Activated T-helper 2 cell treated with anti-CD3 and anti-CD28 coated beads, Interferon-gamma antibody, Interleukin-2, Interleukin-4, amounts not matched to agents 10 μg/mL and 5 μg/mL and 100 μg/mL, durations not matched to agents 14 hours and 24 hours and 36 hours (primary cell): ENCODE measurements at regions not wholly inside any gene's neighbourhood (a gene's known extent, or its start where the extent isn't known, plus 50 kb on each side); places are given as distances from the start of the nearest gene placed in this dataset.
"Not testable (repeated sequence)": the region's sequence is repeated elsewhere in the genome, so short reads cannot be mapped to it uniquely, and the experiment has no call there.

Experiments
- DNase-seq: peaks from one replicate; pipeline ENCODE4 v3.0.0; 2021; ENCODE audit warnings: low spot score
- H3K27ac Mint-ChIP-seq: one replicate; pipeline ENCODE4 v1.8.0; 2021; ENCODE audit warnings: mixed read lengths
- H3K27me3 Mint-ChIP-seq: one replicate; pipeline ENCODE4 v1.8.0; 2021; ENCODE audit warnings: low read depth, mixed read lengths
- H3K36me3 Mint-ChIP-seq: one replicate; pipeline ENCODE4 v1.8.0; 2021; ENCODE audit warnings: low read depth, mixed read lengths
- H3K4me1 Mint-ChIP-seq: one replicate; pipeline ENCODE4 v1.8.0; 2021; ENCODE audit warnings: low read depth, mixed read lengths
- H3K4me3 Mint-ChIP-seq: one replicate; pipeline ENCODE4 v1.8.0; 2021; ENCODE audit warnings: low read depth, mild to moderate bottlenecking, moderate library complexity, mixed read lengths
- H3K9me3 Mint-ChIP-seq: one replicate; pipeline ENCODE4 v1.8.0; 2021; ENCODE audit warnings: mixed read lengths
- intact Hi-C: fragments of 100-400 bp; cut with micrococcal nuclease; formaldehyde crosslinking; loops from one replicate; pipeline ENCODE4 v1.15.1; 2023

DNA sequence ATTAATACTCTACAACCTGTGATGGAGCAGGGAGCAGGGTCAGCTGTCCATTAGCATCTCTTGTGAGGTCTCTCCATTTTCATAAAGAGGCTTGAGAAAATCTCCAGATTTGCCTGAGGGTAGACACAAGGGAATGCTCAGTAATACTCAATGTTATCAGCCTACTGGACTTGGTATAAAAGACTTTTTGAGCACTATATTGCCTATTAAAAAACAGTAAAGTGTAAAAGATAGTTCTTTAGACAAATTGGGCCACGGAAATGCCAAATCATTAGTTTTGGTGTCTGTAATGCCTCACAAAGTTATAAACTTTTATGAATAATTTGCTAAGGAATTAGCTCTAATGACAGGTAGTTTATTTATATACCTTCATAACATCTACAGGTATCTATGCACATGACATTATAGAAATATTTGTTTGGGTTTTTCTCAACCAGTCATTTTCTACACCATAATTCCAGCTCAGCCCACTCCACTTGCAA is 1524.9 kb upstream of the TPTE start:
- H3K36me3 Mint-ChIP-seq, DNase-seq, H3K27ac Mint-ChIP-seq, intact Hi-C loops, H3K4me1 Mint-ChIP-seq, H3K4me3 Mint-ChIP-seq, H3K27me3 Mint-ChIP-seq: not testable (repeated sequence)
- peaks cover 86% of the 10 kb centered on the region for H3K9me3 Mint-ChIP-seq

DNA sequence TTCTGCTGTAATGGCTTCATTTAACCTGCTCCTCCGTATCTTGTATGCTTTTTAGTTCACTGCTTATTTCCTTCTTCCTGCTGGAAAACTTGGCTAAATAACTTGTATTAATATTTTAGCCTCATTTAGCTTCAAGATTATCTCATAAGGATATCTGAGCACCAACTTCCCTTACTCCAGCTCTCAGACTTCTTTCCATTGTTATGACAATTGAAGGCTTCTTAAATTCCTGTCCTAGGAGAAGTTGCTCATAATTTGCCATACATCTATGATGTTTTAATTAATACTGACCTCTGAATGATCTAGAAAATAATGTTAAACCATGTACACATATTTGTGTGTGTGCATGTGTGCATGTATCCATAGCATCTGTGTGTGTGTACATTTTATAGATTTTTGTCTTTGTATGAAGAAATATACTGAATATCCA is 1524.4 kb upstream of the TPTE start:
- no peak for DNase-seq
- Mint-ChIP-seq H3K9me3 (peaks cover 85% of the 10 kb centered on the region), H3K27ac (no peak overlapping the region), H3K27me3 (no peaks in the 10 kb centered on the region), H3K4me3 (no peak overlapping the region), H3K4me1 (no peaks in the 10 kb centered on the region), H3K36me3 (no peaks in the 10 kb centered on the region)
- intact Hi-C loops, result no loop called here

DNA sequence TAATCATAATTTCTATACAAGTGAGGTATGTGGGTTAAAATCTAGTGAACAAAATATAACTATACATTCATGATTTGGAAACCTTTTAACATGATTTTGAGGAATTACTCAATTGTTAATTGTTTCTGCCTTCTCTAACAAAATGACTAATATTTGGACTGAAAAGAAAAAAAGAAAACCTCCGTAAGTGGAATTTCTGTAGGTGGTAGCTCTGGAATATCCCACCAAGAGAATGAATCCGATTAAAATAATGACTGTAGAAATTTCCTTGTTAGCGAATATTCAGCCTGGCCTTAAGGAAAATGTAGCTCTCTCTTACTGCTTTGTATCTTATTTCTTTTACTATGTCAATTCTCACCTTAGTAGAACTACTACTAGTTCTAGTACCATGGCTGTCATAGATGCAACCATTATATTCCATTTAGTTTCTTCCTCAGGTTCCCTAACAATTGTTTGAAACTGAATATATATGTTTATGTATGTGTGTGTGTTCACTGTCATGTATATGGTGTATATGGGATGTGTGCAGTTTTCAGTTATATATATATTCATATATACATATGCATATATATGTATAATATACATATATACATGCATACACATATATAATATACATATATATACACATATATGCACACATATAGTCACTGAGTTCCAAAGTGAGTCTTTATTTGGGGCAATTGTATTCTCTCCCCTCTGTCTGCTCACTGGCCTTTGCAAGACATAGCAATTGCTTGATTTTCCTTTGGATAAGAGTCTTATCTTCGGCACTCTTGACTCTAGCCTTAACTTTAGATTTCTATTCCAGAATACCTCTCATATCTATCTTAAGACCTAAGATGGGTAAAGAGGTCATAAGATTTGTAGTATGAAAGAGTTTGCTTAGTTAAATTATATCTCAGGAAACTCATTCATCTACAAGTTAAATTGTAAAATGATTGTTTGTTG is 1523.7 kb upstream of the TPTE start:
- intact Hi-C loops, H3K4me1 Mint-ChIP-seq, H3K4me3 Mint-ChIP-seq, H3K27ac Mint-ChIP-seq, DNase-seq, H3K27me3 Mint-ChIP-seq, H3K36me3 Mint-ChIP-seq: not testable (repeated sequence)
- peaks cover 83% of the 10 kb centered on the region for H3K9me3 Mint-ChIP-seq

DNA sequence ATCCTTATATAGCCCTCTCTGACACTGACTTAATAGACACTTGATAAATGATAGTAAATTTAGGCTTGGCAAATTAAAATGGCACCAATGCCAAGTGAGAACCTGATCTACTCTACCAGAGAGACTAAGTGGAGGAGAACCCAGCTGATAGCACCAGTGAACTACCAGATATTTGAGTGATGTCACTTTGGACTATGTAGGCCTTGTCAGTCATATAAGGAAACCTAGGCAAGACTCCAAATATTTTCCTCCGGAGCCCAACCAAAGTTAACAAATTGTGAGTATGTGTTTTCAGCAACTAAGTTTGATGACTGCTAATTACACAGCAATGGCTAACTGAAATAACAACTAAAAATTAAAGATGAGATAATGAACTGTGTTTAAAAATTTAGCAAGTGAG is 1522.9 kb upstream of the TPTE start:
- H3K36me3 Mint-ChIP-seq, H3K27ac Mint-ChIP-seq, H3K4me1 Mint-ChIP-seq, H3K4me3 Mint-ChIP-seq, DNase-seq, H3K27me3 Mint-ChIP-seq, intact Hi-C loops: not testable (repeated sequence)
- H3K9me3 Mint-ChIP-seq, result peaks cover 80% of the 10 kb centered on the region

DNA sequence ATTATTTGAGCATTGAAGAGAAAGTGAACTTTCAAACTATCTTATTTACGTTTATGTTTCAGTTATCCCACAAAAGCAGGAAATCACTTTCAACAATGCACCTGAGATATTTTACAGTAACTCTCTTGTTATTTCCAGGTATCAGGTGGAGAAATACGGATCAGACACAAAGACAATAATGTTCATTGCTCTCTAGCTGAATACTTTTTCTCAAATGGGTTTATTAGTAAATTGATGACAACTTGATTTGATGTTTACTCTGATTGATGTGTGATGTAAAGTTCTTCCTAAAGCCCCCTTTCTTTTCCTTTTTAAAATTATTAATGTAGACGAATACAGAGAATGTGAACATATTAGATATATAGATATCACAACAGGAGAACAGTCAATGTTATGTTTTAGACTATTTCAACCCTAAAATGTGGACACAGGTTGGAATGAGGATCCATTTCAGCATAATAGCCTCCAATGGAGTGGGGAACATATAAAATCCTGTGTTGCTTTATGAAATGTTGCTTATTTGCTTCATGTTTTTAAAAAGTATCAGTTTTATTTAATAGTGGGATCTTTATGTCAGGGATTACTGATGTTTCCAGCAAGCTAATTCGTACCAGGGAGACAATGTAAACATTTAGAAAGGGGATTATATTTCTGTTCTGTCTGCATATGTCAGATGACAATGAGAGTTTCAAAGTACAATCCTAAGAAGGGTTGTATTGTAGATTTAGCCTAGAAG is 1522.3 kb upstream of the TPTE start:
- Mint-ChIP-seq H3K27ac (no peak overlapping the region), H3K4me1 (no peaks in the 10 kb centered on the region), H3K27me3 (no peaks in the 10 kb centered on the region), H3K36me3 (no peaks in the 10 kb centered on the region), H3K9me3 (peaks cover 80% of the 10 kb centered on the region), H3K4me3 (no peak overlapping the region)
- intact Hi-C loops, result no loop called here
- DNase-seq, result no peak

DNA sequence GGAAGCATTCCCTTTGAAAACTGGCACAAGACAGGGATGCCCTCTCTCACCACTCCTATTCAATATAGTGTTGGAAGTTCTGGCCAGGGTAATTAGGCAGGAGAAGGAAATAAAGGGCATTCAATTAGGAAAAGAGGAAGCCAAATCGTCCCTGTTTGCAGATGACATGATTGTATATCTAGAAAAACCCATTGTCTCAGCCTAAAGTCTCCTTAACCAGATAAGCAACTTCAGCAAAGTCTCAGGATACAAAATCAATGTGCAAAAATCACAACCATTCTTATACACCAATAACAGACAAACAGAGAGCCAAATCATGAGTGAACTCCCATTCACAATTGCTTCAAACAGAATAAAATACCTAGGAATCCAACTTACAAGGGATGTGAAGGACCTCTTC is 1521.3 kb upstream of the TPTE start:
- peaks cover 76% of the 10 kb centered on the region for H3K9me3 Mint-ChIP-seq
- intact Hi-C loops, DNase-seq, H3K4me3 Mint-ChIP-seq, H3K36me3 Mint-ChIP-seq, H3K27ac Mint-ChIP-seq, H3K27me3 Mint-ChIP-seq, H3K4me1 Mint-ChIP-seq: not testable (repeated sequence)

DNA sequence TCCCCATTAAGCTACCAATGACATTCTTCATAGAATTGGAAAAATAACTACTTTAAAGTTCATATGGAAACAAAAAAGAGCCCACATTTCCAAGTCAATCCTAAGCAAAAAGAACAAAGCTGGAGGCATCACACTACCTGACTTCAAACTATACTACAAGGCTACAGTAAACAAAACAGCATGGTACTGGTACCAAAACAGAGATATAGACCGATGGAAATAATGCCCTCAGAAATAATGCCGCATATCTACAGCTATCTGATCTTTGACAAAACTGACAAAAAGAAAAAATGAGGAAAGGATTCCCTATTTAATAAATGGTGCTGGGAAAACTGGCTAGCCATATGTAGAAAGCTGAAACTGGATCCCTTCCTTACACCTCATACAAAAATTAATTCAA is 1520.7 kb upstream of the TPTE start:
- H3K4me3 Mint-ChIP-seq, intact Hi-C loops, H3K27me3 Mint-ChIP-seq, H3K27ac Mint-ChIP-seq, H3K36me3 Mint-ChIP-seq, DNase-seq, H3K4me1 Mint-ChIP-seq: not testable (repeated sequence)
- H3K9me3 Mint-ChIP-seq, result peaks cover 72% of the 10 kb centered on the region

DNA sequence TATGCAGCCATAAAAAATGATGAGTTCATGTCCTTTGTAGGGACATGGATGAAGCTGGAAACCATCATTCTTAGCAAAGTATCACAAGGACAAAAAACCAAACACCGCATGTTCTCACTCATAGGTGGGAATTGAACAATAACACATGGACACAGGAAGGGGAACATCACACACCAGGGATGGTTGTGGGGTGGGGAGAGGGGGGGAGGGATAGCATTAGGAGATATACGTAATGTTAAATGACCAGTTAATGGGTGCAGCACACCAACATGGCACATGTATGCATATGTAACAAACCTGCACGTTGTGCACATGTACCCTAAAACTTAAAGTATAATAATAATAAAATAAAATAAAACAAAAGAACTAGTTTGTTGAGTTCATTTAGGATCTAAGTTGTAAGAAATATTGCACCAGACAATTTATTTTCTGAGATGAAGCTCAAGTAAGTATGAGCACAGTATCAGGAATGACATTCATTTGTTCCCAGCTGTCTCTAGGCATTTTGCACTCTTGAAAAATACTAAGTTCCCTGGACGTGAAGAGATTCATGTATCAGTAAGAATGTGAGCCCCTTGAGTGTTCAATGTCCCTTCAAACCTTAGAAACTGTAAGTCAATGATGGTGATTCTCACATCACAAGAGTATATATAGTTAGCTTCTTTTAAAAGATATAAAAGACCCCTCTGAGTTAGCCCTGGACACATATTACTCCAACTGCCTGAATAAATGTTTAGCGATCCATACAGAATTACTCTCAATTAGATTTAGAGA is 1519.3 kb upstream of the TPTE start:
- H3K27ac Mint-ChIP-seq, H3K27me3 Mint-ChIP-seq, intact Hi-C loops, H3K4me3 Mint-ChIP-seq, H3K4me1 Mint-ChIP-seq, DNase-seq, H3K36me3 Mint-ChIP-seq: not testable (repeated sequence)
- H3K9me3 Mint-ChIP-seq, result peaks cover 78% of the 10 kb centered on the region

DNA sequence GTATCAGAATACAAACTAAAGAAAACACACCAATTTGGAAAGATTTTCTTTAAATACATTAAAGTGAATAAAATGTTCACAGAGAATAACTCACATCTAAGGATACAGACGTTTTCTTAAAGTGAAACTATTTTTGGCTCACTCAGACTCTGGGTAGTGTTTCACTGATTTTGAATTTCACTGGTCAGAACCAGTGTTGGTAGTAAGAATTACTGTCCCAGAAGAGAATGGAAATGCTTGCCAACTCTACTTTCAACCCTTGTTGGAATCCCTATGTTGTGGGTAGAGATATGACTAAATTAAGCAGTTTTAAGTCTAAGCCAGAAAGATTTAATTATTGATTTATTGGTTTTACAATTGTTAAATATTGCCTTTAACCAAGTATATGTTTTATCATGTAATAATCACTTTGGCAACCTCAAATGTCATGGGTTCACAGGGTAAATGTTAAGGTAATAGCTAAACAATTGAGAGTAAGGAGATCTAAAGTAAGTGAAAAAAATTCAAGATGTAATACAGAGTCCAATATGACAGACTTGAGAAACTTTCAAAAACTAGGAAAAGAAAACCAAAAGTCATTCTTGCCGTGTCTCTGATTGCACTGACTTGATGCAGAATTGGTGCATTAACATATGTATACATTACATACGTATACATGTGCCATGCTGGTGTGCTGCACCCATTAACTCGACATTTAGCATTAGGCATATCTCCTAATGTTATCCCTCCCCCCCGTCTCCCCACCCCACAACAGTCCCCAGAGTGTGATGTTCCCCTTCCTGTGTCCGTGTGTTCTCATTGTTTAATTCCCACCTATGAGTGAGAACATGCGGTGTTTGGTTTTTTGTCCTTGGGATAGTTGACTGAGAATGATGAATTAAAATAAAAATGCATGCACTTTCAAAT is 1517.2 kb upstream of the TPTE start:
- intact Hi-C loops, H3K4me3 Mint-ChIP-seq, H3K36me3 Mint-ChIP-seq, DNase-seq, H3K27me3 Mint-ChIP-seq, H3K4me1 Mint-ChIP-seq, H3K27ac Mint-ChIP-seq: not testable (repeated sequence)
- H3K9me3 Mint-ChIP-seq, result peaks cover 74% of the 10 kb centered on the region

DNA sequence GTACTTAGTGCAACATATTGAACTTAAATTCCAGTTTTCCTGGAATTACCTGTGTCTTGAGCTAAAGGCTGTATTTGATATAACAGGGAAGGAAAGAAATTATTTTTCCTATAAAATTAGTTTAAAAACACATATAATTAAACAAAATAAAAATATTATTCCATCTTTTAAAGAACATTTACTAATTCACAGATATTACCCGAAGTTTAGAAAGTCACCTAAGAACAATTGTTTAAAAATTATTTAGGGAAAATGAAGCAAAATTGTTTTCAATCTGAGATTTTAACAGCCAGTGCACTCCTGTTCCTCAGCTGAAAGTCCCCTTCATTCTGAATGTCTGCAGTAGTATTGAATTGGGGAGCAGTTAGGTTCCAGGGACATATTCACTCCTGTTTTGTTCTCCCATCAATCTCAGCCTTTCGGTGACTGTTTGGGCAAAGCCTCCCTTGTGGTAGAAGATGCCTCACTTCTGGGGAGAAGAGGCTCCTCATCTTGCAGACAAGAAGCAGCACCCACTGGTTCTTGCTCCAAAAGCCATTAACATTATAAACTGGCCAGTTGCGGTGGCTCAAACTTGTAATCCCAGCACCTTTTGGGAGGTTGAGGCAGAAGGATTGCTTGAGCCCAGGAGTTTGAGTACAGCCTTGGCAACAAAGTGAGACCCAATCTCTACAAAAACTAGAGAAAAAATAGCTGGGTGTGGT is 1516.4 kb upstream of the TPTE start:
- H3K27me3 Mint-ChIP-seq, intact Hi-C loops, DNase-seq, H3K27ac Mint-ChIP-seq, H3K4me3 Mint-ChIP-seq, H3K4me1 Mint-ChIP-seq, H3K36me3 Mint-ChIP-seq: not testable (repeated sequence)
- H3K9me3 Mint-ChIP-seq, result peaks cover 73% of the 10 kb centered on the region

DNA sequence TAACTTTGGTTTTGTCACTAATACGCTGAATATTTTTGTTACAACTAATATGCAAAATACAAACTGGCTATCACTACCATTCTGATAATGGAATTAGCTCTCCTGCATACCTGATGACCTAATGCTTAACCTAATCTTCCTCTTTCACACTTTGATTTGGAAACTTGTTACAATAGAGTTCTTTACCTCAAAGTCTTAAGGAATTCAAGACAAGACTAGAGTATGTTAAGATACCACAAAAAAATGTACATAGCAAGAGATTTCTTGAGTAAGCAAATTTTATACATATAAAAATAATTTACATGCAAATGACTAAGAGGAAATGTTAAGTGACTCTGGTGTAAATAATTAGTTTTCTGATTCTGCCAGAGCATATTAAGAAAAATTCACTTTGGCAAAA is 1515.7 kb upstream of the TPTE start:
- H3K4me3 Mint-ChIP-seq, H3K27me3 Mint-ChIP-seq, H3K27ac Mint-ChIP-seq, H3K4me1 Mint-ChIP-seq, DNase-seq, intact Hi-C loops, H3K36me3 Mint-ChIP-seq: not testable (repeated sequence)
- H3K9me3 Mint-ChIP-seq, result peaks cover 69% of the 10 kb centered on the region
